ENCODE measurements at regions not wholly inside any gene's neighbourhood (a gene's known extent, or its start where the extent isn't known, plus 50 kb on each side); places are given as distances from the start of the nearest gene placed in this dataset.

DNA sequence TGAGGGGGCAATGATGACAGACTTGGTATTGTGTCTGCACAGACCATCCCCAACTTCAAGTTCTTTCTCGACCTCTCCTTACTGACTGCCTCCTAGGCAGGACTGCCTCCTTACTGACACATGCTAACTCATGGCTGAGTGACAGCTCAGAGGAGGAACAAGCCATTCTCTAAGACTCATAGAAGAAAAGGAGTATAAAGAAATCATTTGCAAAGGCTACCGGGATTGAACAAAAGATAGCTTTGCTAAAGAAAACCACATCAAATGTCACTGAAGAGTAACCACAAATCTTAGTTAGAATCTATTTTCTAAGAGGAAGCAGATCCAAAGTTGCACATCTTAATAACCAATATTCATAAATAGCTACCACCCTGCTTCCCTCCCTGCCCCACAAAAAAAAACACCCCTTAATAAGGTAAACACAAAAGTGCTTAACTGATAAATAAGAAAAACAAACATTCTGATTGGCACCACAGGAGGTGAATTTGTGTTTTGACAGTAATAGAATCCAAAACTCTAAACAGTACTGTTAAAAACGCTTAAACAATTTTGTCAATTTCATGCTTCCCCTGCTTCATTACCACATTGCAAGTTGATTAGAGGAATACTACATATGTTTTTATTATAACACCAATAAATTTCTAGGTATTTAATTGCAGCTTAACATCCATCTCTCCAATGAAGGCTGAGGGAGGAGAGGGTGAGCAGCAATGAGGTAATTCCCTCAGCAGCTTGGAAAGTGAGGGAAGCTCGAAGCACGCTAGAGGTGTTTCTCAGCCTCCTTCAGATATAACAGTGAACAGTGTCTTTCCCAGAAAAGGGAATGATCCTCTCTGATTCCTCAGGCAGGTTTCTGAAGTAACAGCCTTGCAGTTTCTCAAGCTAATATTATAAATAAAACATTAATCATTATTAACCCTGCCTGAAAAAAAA, 160.0 kb downstream of the HNRNPD start:
- TF ChIP-seq, protein P1, sequence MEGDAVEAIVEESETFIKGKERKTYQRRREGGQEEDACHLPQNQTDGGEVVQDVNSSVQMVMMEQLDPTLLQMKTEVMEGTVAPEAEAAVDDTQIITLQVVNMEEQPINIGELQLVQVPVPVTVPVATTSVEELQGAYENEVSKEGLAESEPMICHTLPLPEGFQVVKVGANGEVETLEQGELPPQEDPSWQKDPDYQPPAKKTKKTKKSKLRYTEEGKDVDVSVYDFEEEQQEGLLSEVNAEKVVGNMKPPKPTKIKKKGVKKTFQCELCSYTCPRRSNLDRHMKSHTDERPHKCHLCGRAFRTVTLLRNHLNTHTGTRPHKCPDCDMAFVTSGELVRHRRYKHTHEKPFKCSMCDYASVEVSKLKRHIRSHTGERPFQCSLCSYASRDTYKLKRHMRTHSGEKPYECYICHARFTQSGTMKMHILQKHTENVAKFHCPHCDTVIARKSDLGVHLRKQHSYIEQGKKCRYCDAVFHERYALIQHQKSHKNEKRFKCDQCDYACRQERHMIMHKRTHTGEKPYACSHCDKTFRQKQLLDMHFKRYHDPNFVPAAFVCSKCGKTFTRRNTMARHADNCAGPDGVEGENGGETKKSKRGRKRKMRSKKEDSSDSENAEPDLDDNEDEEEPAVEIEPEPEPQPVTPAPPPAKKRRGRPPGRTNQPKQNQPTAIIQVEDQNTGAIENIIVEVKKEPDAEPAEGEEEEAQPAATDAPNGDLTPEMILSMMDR (IDR thresholded peaks at IDR 0.05; ENCODE audit: poor library complexity, severe bottlenecking), result no peak
- no peak for TF ChIP-seq POLR2AphosphoS5 (IDR thresholded peaks at IDR 0.05)
- no peak for TF ChIP-seq EP300 (conservative IDR thresholded peaks at IDR 0.05; ENCODE audit: poor library complexity, severe bottlenecking)
- no peak for TF ChIP-seq EZH2 (IDR thresholded peaks at IDR 0.05; ENCODE audit: borderline replicate concordance, insufficient read depth, low read length, poor library complexity, severe bottlenecking)
- TF ChIP-seq, protein P2, sequence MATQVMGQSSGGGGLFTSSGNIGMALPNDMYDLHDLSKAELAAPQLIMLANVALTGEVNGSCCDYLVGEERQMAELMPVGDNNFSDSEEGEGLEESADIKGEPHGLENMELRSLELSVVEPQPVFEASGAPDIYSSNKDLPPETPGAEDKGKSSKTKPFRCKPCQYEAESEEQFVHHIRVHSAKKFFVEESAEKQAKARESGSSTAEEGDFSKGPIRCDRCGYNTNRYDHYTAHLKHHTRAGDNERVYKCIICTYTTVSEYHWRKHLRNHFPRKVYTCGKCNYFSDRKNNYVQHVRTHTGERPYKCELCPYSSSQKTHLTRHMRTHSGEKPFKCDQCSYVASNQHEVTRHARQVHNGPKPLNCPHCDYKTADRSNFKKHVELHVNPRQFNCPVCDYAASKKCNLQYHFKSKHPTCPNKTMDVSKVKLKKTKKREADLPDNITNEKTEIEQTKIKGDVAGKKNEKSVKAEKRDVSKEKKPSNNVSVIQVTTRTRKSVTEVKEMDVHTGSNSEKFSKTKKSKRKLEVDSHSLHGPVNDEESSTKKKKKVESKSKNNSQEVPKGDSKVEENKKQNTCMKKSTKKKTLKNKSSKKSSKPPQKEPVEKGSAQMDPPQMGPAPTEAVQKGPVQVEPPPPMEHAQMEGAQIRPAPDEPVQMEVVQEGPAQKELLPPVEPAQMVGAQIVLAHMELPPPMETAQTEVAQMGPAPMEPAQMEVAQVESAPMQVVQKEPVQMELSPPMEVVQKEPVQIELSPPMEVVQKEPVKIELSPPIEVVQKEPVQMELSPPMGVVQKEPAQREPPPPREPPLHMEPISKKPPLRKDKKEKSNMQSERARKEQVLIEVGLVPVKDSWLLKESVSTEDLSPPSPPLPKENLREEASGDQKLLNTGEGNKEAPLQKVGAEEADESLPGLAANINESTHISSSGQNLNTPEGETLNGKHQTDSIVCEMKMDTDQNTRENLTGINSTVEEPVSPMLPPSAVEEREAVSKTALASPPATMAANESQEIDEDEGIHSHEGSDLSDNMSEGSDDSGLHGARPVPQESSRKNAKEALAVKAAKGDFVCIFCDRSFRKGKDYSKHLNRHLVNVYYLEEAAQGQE (IDR thresholded peaks at IDR 0.05; ENCODE audit: borderline replicate concordance), result no peak
- TF ChIP-seq RAD21 (conservative IDR thresholded peaks at IDR 0.05), result no peak
- TF ChIP-seq TAF1 (IDR thresholded peaks at IDR 0.05; ENCODE audit: low read depth), result no peak
- no peak for TF ChIP-seq SMC3 (conservative IDR thresholded peaks at IDR 0.05; ENCODE audit: poor library complexity)
